T follicular helper cell (primary cell): ENCODE measurements at regions not wholly inside any gene's neighbourhood (a gene's known extent, or its start where the extent isn't known, plus 50 kb on each side); places are given as distances from the start of the nearest gene placed in this dataset.

Experiments used
- DNase-seq: peaks from one replicate; pipeline ENCODE4 v3.0.0-alpha.2; 2020; ENCODE audit warnings: low read depth

DNA sequence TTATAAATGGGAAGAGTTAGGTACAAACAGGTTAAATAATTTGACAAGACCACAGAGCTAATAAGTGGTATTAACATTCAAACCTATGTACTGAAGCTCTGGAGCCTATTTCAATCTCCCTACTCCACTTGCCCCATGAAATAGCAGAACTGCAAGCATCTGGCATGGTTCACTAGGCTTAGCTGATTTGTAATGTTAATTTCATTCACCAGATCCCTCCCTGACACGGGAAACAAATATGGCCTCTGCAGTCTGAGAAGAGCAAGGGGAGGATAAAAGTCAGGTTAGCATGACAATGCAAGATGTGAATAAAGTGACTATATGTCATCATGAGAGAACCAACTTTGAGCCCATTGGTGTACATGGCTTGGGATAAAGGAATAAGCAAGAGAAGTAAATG is 428.8 kb downstream of the BRINP1 start:
- DNase-seq = no peak

DNA sequence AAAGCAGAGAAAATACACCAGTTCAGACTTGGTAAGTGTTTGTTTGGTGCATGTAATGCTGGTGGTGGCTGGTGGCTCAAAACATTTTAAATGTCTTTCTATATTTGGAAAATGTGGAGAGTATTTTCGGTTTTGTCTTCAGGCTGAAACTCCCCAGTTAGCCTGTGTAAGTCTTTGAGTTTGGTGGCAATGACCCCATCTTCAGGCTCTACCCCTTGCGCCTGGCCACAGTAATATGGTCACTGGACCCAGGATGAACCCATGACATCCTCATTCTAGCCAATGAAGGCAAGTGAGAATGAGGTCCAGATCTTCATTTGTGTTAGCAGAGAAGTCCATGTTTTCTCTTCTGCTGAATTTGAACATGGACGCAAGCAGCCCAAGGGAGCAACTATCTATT is 422.6 kb downstream of the BRINP1 start:
- no peak for DNase-seq

GRCh38 chr9:118954857-118955256 is 414.4 kb downstream of the BRINP1 start:
- DNase-seq = no peak

DNA sequence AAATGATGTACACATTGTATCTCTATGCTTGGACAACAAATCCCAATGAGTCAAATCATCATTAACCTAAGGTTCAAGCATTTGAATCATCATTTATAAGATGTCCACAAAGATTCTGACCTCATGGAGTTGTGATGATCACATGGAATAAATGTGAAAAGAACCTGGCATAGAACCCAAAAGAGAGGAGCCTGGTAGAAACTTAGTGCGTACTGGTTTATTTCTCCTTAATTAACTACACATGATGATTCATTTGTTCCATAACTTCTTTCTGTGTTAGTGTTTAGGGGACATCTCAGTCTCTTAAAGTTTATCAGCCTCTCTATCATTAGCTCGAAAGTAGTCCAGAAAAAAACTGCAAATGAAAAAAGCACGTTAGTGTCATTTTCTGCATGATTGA is 411.6 kb downstream of the BRINP1 start:
- DNase-seq = no peak

GRCh38 chr9:118959366-118959765 is 409.9 kb downstream of the BRINP1 start:
- DNase-seq = no peak

DNA sequence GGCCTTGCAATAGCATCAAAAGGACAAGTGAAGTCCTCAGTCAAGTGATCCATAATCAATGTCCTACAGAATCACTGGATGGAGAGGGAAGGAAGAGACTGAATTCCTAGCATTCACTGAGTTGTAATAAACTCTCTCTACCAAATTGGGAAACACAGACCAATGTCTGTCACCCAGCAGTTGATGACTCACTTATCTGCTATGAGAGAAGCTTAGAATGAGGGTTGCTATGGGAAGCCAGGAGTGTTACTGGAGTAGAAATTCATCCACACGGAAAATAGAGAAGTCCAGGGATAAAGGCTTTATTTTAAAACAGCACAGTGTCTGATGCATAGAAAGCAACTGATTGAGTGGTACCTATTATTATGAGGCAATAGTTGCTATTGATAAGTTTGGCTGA is 407.4 kb downstream of the BRINP1 start:
- DNase-seq = no peak

GRCh38 chr9:118962426-118962825 is 406.8 kb downstream of the BRINP1 start:
- DNase-seq = no peak

- DNase-seq = no peak
These were observed 405.6 kb downstream of the BRINP1 start for GRCh38 chr9:118963674-118964073.

DNA sequence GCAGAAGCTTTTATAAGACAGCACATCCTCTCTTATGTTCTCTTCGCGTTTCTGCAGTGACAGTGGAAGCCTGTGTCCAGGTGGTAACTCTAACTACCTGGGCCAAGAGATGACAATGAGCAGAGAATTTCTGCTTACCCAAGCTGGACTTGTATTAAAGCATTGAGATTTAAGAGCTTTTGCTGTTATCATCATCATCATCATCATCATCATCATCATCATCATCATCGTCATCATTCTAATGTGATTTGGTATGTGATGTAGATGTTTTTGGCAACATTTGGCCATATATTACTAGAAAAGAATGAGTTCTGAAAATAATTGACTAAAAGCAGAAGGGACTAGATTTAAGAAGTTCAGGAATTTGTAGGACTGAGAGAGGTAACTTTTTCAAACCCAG is 401.3 kb downstream of the BRINP1 start:
- no peak for DNase-seq

DNA sequence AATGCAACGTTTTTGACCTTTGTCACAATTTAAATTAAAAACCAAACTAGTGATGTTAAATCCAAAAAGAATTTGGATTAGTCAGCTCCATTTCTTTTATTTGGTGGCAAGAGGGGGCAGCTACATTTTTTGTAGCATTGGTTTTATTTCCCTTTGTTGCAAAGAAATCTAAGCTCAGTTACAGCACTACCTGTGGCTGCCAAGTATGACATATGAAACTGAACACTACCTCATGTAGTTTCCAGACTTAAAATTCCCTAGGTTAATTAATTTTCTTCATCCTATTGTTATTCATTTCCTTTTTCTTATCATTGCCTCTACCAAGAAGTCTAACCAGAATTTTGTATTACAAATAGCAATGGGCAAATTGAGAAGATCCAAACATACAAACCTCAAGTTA is 393.5 kb downstream of the BRINP1 start:
- DNase-seq = no peak

- no peak for DNase-seq
These were observed 393.1 kb downstream of the BRINP1 start for GRCh38 chr9:118976160-118976559.

GRCh38 chr9:118984607-118985006 is 384.6 kb downstream of the BRINP1 start:
- DNase-seq = no peak

DNA sequence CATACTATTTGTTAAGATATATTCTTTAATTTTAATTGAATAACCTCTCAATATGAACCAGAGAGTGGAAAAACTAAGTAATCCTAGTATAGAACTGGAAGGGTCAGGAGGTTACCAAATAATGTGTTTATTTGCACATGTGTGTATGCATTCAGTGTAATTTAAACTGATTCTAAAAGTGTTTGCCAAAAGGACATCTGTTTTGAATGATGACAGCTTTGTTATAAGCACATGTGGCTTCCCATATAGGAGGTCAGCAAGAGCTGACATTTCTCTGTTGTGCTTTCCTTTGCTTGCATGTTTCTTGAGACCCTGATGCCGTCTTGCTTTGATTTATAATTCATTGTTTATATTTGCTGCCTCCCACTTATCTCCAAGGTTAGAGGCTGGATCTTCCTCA is 383.4 kb downstream of the BRINP1 start:
- DNase-seq = no peak

DNA sequence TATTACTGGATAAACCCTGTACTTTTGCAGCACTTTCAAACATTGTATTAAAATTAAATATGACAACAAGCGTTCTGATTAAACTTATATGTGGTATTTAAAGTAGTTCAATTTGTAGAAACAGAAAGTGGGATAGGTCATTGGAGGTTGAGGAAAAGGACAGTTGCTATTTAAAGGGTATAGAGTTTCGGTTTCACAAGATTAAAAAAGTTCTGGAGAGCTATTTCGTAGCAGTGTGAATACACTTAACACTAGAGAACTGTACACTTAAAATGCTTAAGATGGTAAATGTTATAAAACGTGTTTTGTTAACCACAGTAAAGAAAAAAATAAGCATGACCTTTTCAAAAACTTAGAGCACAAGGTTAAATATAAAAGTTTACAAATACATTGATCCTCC is 382.1 kb downstream of the BRINP1 start:
- DNase-seq = no peak

GRCh38 chr9:118990949-118991348 is 378.3 kb downstream of the BRINP1 start:
- no peak for DNase-seq

DNA sequence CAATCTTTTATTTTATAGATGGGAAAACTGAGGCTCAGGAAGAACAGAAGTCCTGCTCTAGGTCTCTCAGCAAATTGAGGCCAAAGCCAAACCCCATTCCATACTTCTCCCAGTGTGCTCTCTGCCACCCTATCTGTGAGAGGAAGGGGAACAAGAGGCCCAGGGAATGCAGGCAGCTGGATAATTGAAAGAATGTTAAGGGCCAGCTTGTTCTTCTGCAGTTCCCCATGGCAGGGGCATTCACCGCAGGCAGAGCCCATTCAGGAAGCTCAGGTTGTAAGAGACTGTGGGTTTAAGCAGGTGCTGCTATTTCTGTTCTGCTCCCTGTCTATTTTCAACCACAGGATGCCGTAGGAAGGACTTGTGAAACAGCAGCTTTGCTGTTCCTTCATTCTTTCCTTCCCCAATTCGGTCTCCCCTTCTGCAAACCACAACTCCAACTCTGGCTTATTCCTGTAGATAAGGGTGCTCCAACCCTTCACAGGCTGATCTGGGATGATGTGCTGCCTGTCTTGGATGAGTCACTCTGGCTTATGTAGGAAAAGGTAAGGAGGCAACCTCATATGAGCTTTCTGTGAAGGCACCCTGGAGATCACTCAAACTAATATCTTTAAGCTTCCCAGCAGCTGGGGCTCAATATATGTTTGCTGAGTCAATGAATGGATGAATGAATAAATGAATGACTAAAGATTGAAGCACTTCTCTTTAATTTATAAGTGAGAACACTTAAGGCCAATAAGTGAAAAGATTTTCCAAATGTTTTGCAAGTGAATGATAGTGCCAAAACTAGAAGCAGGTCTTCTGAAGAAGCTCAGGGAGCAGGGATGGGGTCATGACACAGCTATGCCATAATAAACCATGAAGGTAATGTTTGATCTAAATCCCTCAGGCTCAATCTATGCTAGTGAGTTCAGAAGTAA is 377.6 kb downstream of the BRINP1 start:
- DNase-seq = no peak

GRCh38 chr9:118992813-118993794 is 376.1 kb downstream of the BRINP1 start:
- no peak for DNase-seq

DNA sequence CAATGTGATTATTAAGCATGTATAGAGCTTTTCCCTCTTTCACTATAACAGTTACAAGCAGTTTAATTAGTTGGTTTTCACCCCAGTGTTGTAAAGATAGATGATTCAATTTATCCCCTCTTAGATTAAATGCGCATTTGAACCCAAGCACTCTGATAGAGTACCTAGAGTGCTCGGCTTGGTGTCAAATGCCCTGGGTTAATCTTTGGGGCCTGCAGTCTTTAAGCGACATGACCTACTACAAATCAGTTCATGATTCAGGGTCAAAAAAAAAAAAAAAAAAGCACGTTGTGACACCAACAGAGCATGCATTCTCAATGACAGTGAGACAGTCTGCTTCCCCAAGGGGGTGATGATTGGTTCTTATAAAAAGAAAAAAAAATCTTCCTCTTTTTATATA is 375.3 kb downstream of the BRINP1 start:
- DNase-seq = no peak

DNA sequence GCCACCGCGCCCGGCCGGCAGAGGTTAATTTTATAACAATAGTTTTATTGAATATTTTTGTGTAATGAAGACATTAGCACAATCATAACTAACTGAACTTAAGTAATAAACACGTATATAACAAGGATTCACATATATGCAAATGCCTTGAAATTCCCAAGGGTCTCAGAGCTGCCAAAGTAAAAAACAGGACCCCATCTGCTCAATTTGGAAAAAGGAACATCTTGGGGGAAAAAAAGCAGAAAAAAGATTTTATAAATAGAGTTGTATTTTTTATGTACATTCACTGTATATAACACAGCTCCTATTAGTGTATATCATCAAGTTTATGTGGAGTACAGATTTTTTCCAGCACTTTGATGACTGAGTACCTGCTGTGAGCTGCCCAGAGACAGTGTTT is 366.7 kb downstream of the BRINP1 start:
- DNase-seq = no peak

DNA sequence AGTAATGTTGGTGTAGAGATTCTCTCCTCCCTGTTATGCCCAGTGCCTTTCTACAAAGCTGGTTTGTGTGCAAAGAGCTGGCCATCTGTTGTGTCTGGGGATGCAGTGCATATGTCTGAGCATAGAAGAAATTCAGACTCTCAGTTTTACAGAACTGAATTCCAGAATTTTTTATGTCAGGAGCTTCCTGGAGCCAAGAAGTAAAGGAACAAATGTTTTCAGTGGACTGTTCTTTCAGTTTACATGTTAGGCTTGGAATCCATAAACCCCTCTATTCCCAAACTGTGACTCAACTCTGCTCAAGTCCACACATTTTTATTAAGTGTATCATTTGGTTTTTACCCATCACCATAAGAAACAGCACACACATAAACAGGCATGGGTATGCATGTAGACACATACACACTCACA is 366.0 kb downstream of the BRINP1 start:
- no peak for DNase-seq

DNA sequence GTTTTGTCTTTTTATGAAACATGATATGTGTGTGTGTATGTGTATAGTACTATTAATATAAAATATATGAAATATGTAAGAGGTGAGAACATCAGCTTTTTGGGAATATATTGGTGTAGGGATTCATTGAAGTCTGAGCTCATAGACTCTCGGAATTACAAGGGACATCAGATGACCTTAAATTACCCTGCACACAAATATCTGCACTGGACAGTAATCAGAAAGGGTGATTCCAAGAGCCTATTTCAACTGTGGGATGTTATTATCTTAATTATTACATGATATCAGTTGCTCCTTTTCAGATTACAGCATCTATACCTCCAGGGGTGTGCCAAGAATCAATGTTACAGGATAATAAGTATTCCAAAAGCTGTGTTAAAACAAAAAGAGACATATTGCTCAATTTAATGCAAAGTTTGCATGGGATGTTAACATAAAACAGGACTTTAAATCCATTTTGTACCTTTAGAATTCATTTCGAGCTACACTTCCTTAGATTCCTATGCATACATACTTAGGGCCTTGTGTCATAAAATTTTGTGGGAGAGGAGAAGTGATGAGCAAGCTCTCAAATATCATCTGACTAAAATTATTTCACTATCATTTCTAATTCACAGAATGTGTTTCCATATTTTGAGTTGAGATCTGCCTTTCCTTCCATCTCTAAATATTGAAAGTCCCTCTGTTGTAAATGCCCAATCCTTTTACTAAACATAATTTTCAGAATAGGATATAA is 365.2 kb downstream of the BRINP1 start:
- no peak for DNase-seq

DNA sequence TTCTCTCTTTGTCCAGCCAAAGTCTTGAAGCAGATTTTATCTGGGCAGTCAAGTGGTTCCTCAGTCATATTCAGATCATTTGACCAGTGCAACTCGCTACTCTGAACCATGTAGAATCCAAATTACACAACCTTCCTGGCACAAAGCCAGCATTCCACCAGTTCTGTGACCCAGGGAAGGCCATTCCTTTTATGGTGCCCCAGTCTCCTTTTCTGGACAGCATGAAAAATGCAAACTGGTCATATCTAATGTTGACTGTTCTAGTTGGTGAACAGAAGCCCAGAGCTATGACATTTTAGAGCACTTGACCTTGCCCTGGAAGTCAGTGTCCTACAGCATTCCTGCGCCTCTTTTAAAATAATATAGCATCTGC is 364.6 kb downstream of the BRINP1 start:
- DNase-seq = no peak
